Tibial artery (tissue), 4 donors: ENCODE measurements at regions not wholly inside any gene's neighbourhood (a gene's known extent, or its start where the extent isn't known, plus 50 kb on each side); places are given as distances from the start of the nearest gene placed in this dataset.

Experiments
- DNase-seq, 2 donors: peaks; one replicate each; pipeline ENCODE4 v3.0.0-alpha.2; 2019
- H3K27ac ChIP-seq, 2 donors: fragments of 200-600 bp; sonication (generic) in 1 of 2; 1 replicate in 1 of 2; 2 replicates in 1 of 2; pipeline ENCODE4 v1.5.1; 2018 to 2019; ENCODE audit warnings: mild to moderate bottlenecking in 1 of 2
- H3K27me3 ChIP-seq, 2 donors: fragments of 200-600 bp; sonication (generic) in 1 of 2; one replicate each; pipeline versions ENCODE4 v1.5.1 to v1.6.0; 2016 to 2019
- H3K36me3 ChIP-seq, 3 donors: fragments of 200-600 bp; sonication (generic) in 2 of 3; one replicate each; pipeline ENCODE4 v1.5.1; 2016 to 2019; ENCODE audit warnings: mild to moderate bottlenecking in 2 of 3
- H3K4me1 ChIP-seq, 4 donors: fragments of 200-600 bp; sonication (generic) in 2 of 4; 1 replicate in 3 of 4; 2 replicates in 1 of 4; pipeline ENCODE4 v1.5.1; 2016 to 2019
- H3K4me3 ChIP-seq, 2 donors: fragments of 200-600 bp; sonication (generic) in 1 of 2; 1 replicate in 1 of 2; 2 replicates in 1 of 2; pipeline ENCODE4 v1.5.1; 2018 to 2019; ENCODE audit warnings: mild to moderate bottlenecking in 2 of 2
- H3K9me3 ChIP-seq, 3 donors: fragments of 200-600 bp; sonication (generic) in 1 of 3; one replicate each; pipeline ENCODE4 v1.5.1; 2016 to 2019
- intact Hi-C: fragments of 100-400 bp; cut with DNase I; formaldehyde crosslinking; loops from one replicate; pipeline ENCODE4 v1.15.0; 2023; ENCODE audit warnings: low total_unique reads
- TF ChIP-seq, protein P1 (sequence below), 2 experiments: fragments of 200-600 bp in 1 of 2; fragments of 450-650 bp in 1 of 2; IDR thresholded peaks; one replicate each; pipeline ENCODE4 v1.5.1; 2017 to 2019; ENCODE audit warnings: antibody characterized with exemption in 2 of 2, mild to moderate bottlenecking in 1 of 2, moderate library complexity in 1 of 2

DNA sequence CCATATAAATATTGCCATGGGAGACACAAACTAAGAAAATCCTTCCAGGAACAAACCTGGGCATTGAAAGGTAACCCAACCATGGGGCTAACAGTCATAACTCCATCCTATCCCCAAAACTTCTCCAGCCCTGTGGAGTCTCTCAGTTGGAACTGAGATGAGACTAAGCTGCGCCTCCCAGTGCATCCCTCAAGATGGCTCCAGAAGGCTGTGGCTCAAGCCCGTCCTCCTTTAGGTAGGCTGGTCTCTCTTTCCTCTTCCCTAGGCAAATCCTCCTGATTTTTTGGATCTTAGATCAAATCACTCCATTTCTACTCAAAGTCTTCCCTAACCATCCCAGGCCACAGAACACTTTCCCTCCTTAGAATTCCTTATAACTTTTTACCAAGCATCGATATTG, 364.3 kb upstream of the CCDC196 start:
- no peaks in the 10 kb centered on the region for H3K9me3 ChIP-seq
- no peak for DNase-seq
- intact Hi-C loops, result no loop called here
- H3K4me3 ChIP-seq, result no peak overlapping the region
- no peaks in the 10 kb centered on the region for H3K27me3 ChIP-seq
- no peak overlapping the region for H3K27ac ChIP-seq
- no peaks in the 10 kb centered on the region for H3K36me3 ChIP-seq
- H3K4me1 ChIP-seq, result no peaks in the 10 kb centered on the region
- TF ChIP-seq, protein P1, sequence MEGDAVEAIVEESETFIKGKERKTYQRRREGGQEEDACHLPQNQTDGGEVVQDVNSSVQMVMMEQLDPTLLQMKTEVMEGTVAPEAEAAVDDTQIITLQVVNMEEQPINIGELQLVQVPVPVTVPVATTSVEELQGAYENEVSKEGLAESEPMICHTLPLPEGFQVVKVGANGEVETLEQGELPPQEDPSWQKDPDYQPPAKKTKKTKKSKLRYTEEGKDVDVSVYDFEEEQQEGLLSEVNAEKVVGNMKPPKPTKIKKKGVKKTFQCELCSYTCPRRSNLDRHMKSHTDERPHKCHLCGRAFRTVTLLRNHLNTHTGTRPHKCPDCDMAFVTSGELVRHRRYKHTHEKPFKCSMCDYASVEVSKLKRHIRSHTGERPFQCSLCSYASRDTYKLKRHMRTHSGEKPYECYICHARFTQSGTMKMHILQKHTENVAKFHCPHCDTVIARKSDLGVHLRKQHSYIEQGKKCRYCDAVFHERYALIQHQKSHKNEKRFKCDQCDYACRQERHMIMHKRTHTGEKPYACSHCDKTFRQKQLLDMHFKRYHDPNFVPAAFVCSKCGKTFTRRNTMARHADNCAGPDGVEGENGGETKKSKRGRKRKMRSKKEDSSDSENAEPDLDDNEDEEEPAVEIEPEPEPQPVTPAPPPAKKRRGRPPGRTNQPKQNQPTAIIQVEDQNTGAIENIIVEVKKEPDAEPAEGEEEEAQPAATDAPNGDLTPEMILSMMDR (IDR thresholded peaks at IDR 0.05), result no peak

DNA sequence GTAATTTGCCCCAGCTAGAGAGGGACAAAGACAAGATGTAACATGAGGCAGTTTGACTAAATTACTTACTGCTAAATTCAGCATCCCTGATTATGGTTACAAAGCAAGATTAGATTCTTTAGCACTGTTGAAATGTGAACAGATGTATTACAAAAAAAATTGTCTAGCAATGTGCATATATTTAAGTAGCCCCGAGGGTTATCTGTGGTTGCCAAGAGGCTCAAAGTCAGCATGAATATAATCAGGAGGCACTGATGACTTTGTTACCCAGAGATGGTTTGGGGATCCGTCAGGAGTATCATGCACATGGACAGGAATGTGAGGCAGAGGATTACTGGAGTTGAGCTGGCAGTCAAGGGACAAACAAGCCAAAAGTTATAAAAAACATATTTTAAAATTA, 356.9 kb upstream of the CCDC196 start:
- Histone ChIP-seq H3K36me3 (no peaks in the 10 kb centered on the region), H3K4me3 (no peak overlapping the region), H3K4me1 (no peaks in the 10 kb centered on the region), H3K9me3 (no peaks in the 10 kb centered on the region), H3K27me3 (no peaks in the 10 kb centered on the region), H3K27ac (no peak overlapping the region)
- no peak for DNase-seq
- TF ChIP-seq, protein P1 (IDR thresholded peaks at IDR 0.05), result no peak
- intact Hi-C loops, result no loop called here

DNA sequence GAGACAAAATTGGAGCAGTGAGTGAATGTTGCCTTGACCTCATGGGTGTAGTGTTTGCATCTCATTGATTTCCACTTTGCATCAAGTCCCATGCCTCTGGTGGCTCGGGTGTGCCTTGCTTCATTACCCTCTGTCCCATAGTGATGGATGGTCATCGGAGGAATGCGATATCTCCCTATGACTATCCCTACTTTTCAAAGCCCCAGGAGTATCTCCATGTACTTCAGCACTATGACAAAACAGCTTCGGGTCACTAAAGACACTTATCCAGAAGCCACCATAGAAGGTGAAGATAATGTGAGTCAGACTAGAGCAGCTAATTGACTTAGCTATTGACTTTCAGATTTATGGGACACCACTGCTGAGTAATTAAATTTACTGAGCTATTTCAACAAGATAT, 355.1 kb upstream of the CCDC196 start:
- H3K27me3 ChIP-seq, result no peaks in the 10 kb centered on the region
- no peaks in the 10 kb centered on the region for H3K36me3 ChIP-seq
- no peak for DNase-seq
- no peaks in the 10 kb centered on the region for H3K9me3 ChIP-seq
- no peaks in the 10 kb centered on the region for H3K4me1 ChIP-seq
- TF ChIP-seq, protein P1 (IDR thresholded peaks at IDR 0.05), result no peak
- intact Hi-C loops, result no loop called here
- no peak overlapping the region for H3K27ac ChIP-seq
- no peak overlapping the region for H3K4me3 ChIP-seq

DNA sequence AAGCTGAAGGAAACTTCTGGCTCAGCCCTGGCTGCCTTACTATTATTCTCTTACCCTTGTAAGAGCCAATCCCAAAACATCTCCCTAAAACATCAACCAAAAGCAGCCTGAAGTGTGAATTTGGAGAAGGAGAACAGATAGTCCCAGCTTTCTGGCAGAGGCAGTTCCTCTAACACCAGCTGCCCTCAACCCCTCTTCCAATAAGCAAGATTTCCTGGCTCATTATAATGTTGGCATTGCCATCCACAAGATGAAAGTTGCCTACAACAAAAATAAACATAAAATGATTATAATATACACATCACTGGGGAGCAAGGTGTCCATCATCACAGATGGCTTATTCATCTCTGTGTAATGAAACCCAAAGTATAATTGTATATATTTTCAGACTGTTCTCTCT, 352.5 kb upstream of the CCDC196 start:
- no peaks in the 10 kb centered on the region for H3K36me3 ChIP-seq
- H3K27me3 ChIP-seq, result no peaks in the 10 kb centered on the region
- H3K4me3 ChIP-seq, result no peak overlapping the region
- TF ChIP-seq, protein P1 (IDR thresholded peaks at IDR 0.05), result no peak
- intact Hi-C loops, result no loop called here
- no peaks in the 10 kb centered on the region for H3K4me1 ChIP-seq
- DNase-seq, result no peak
- no peak overlapping the region for H3K27ac ChIP-seq
- H3K9me3 ChIP-seq, result no peaks in the 10 kb centered on the region

DNA sequence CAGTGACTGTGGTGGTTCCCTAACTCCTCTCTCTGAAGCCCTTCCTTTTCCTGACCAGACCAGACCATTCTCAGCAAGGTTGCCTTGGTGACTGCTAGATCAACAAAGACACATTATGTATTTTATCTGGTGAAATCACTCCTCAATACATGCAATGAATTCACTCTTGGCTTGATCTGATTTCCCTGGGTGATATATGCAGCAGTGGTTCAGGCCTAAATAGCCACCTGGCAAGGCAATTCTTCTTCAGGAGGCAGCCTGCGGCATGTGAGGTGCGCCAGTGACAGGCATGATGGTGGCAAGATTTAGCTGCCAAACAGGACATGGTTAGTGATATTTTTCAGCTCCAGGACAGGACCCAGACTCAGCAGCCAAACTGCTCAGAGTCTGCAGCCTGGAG, 350.3 kb upstream of the CCDC196 start:
- no peaks in the 10 kb centered on the region for H3K9me3 ChIP-seq
- no peaks in the 10 kb centered on the region for H3K4me1 ChIP-seq
- no peak overlapping the region for H3K27ac ChIP-seq
- TF ChIP-seq, protein P1 (IDR thresholded peaks at IDR 0.05), result no peak
- H3K36me3 ChIP-seq, result no peaks in the 10 kb centered on the region
- intact Hi-C loops, result no loop called here
- no peak overlapping the region for H3K4me3 ChIP-seq
- no peaks in the 10 kb centered on the region for H3K27me3 ChIP-seq
- no peak for DNase-seq

DNA sequence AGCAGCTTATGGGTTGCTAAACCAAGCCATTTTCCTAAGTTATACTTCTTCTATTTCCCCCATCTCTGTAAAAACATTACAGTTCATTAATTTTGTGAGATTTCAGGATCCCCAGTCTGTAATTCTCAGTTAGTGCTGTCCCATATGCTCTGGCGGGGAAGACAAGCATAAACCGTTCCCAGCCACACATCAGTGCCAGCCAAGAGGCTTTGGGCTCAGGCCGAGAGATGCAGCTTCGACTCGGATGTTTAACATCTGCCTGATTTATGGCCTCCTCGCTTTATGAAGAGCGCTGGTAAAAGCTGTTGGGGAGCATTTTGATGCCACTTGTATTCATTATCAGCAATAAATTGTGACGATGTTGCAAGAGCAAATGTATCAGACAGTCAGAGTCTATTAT, 349.1 kb upstream of the CCDC196 start:
- DNase-seq, result no peak
- Histone ChIP-seq H3K27me3 (no peaks in the 10 kb centered on the region), H3K4me1 (no peaks in the 10 kb centered on the region), H3K36me3 (no peaks in the 10 kb centered on the region), H3K27ac (no peak overlapping the region), H3K9me3 (no peaks in the 10 kb centered on the region), H3K4me3 (no peak overlapping the region)
- TF ChIP-seq, protein P1 (IDR thresholded peaks at IDR 0.05), result no peak
- intact Hi-C loops, result no loop called here
